Liver (tissue), 8 donors: ENCODE measurements at regions not wholly inside any gene's neighbourhood (a gene's known extent, or its start where the extent isn't known, plus 50 kb on each side); places are given as distances from the start of the nearest gene placed in this dataset.

ENCODE experiments used
- DNase-seq: peaks from one replicate; pipeline ENCODE4 v3.0.0-alpha.2; 2017; ENCODE audit warnings: low spot score
- H3K27ac ChIP-seq, 2 donors: one replicate each; pipeline ENCODE4 v1.7.0; 2013; ENCODE audit warnings: inconsistent platforms in 2 of 2, low read length in 2 of 2, control low read depth in 1 of 2, low read depth in 1 of 2, mild to moderate bottlenecking in 1 of 2
- H3K27me3 ChIP-seq, 4 donors: one replicate each; pipeline versions ENCODE4 v1.6.1 to v1.7.0; 2013; ENCODE audit warnings: low read length in 3 of 4, inconsistent platforms in 1 of 4, mild to moderate bottlenecking in 1 of 4, moderate library complexity in 1 of 4; ENCODE audit not compliant: control insufficient read depth in 4 of 4, insufficient read depth in 4 of 4
- H3K36me3 ChIP-seq, 4 donors: one replicate each; pipeline versions ENCODE4 v1.6.1 to v1.7.0; 2013; ENCODE audit warnings: low read length in 3 of 4, mild to moderate bottlenecking in 3 of 4, low read depth in 1 of 4, moderate library complexity in 1 of 4; ENCODE audit not compliant: control insufficient read depth in 4 of 4, insufficient read depth in 3 of 4
- H3K4me1 ChIP-seq, 4 donors: one replicate each; pipeline versions ENCODE4 v1.6.1 to v1.7.0; 2013; ENCODE audit warnings: low read length in 3 of 4, mild to moderate bottlenecking in 3 of 4, moderate library complexity in 1 of 4; ENCODE audit not compliant: control insufficient read depth in 4 of 4, insufficient read depth in 4 of 4
- H3K4me3 ChIP-seq, 3 donors: one replicate each; pipeline versions ENCODE4 v1.6.1 to v1.7.0; 2013; ENCODE audit warnings: low read length in 3 of 3, control low read depth in 1 of 3, low read depth in 1 of 3, mild to moderate bottlenecking in 1 of 3
- H3K9ac ChIP-seq, 2 donors: one replicate each; pipeline ENCODE4 v1.7.0; 2013; ENCODE audit warnings: low read length in 2 of 2, mild to moderate bottlenecking in 2 of 2, moderate library complexity in 2 of 2, control low read depth in 1 of 2, low read depth in 1 of 2
- H3K9me3 ChIP-seq, 4 donors: one replicate each; pipeline versions ENCODE4 v1.6.1 to v1.7.0; 2013; ENCODE audit warnings: low read length in 3 of 4; ENCODE audit not compliant: control insufficient read depth in 4 of 4
- ATF3 ChIP-seq: IDR thresholded peaks from 2 replicates; pipeline ENCODE4 v1.6.1; 2016; ENCODE audit warnings: antibody characterized with exemption
- CTCF ChIP-seq: fragments of 150-350 bp; IDR thresholded peaks from 2 replicates; pipeline ENCODE4 v1.5.1; 2017; ENCODE audit warnings: improper control_type of control experiment, low read depth, low read length; ENCODE audit not compliant: missing input control
- EGR1 ChIP-seq, 2 donors: IDR thresholded peaks; 2 replicates each; pipeline ENCODE4 v1.6.1; 2016 to 2018; ENCODE audit warnings: antibody characterized with exemption in 2 of 2, low read depth in 2 of 2
- FOXA1 ChIP-seq: IDR thresholded peaks from 2 replicates; pipeline ENCODE4 v1.6.1; 2016; ENCODE audit warnings: antibody characterized with exemption
- FOXA2 ChIP-seq: IDR thresholded peaks from 2 replicates; pipeline ENCODE4 v1.6.1; 2016; ENCODE audit warnings: antibody characterized with exemption
- GABPA ChIP-seq, 2 donors: IDR thresholded peaks in 1 of 2; conservative IDR thresholded peaks in 1 of 2; 2 replicates each; pipeline ENCODE4 v1.6.1; 2016; ENCODE audit warnings: antibody characterized with exemption in 2 of 2, mild to moderate bottlenecking in 1 of 2, moderate library complexity in 1 of 2
- HNF4A ChIP-seq, 2 donors: conservative IDR thresholded peaks; 2 replicates each; pipeline ENCODE4 v1.6.1; 2016; ENCODE audit warnings: antibody characterized with exemption in 2 of 2, mild to moderate bottlenecking in 2 of 2
- HNF4G ChIP-seq: IDR thresholded peaks from 2 replicates; pipeline ENCODE4 v1.6.1; 2016; ENCODE audit warnings: antibody characterized with exemption
- JUND ChIP-seq, 2 donors: IDR thresholded peaks; 2 replicates each; pipeline ENCODE4 v1.6.1; 2016; ENCODE audit warnings: antibody characterized with exemption in 2 of 2
- MAX ChIP-seq: IDR thresholded peaks from 2 replicates; pipeline ENCODE4 v1.6.1; 2016; ENCODE audit warnings: antibody characterized with exemption
- NR2F2 ChIP-seq: IDR thresholded peaks from 2 replicates; pipeline ENCODE4 v1.6.1; 2016; ENCODE audit warnings: antibody characterized with exemption
- RAD21 ChIP-seq, 2 donors: IDR thresholded peaks; 2 replicates each; pipeline ENCODE4 v1.6.1; 2016; ENCODE audit warnings: antibody characterized with exemption in 2 of 2, mild to moderate bottlenecking in 2 of 2
- REST ChIP-seq: IDR thresholded peaks from 2 replicates; pipeline ENCODE4 v1.6.1; 2016; ENCODE audit warnings: antibody characterized with exemption, mild to moderate bottlenecking
- RXRA ChIP-seq, 2 donors: IDR thresholded peaks; 2 replicates each; pipeline ENCODE4 v1.6.1; 2017 to 2018; ENCODE audit warnings: antibody characterized with exemption in 2 of 2, mild to moderate bottlenecking in 1 of 2
- SP1 ChIP-seq: IDR thresholded peaks from 2 replicates; pipeline ENCODE4 v1.6.1; 2018; ENCODE audit warnings: antibody characterized with exemption, mild to moderate bottlenecking
- TAF1 ChIP-seq: conservative IDR thresholded peaks from 2 replicates; pipeline ENCODE4 v1.6.1; 2016; ENCODE audit warnings: antibody characterized with exemption, mild to moderate bottlenecking
- YY1 ChIP-seq: IDR thresholded peaks from 2 replicates; pipeline ENCODE4 v1.6.1; 2016; ENCODE audit warnings: antibody characterized with exemption, mild to moderate bottlenecking
- ZBTB33 ChIP-seq: IDR thresholded peaks from 2 replicates; pipeline ENCODE4 v1.6.1; 2016; ENCODE audit warnings: antibody characterized with exemption
- WGBS: extraction: QIAGEN DNeasy Blood & Tissue Kit; methylation state at CpG from one replicate; pipeline ENCODE4 v1.1.7; 2013; 5-methylcytosine and 5-hydroxymethylcytosine counted together
- donor health status: healthy.
- donor health status: healthy.
- donor health status: healthy.
- donor health status: healthy.
- donor health status: healthy.

GRCh38 chr2:173502296-173502695, 147.6 kb downstream of the CDCA7 start:
- H3K9ac ChIP-seq = no peak overlapping the region
- H3K27ac ChIP-seq = no peak overlapping the region
- H3K36me3 ChIP-seq = no peaks in the 10 kb centered on the region
- DNase-seq = no peak
- no peak overlapping the region for H3K4me3 ChIP-seq
- 87% methylated on average over 6 of the region's 6 CpGs for WGBS
- no peaks in the 10 kb centered on the region for H3K27me3 ChIP-seq
- no peaks in the 10 kb centered on the region for H3K4me1 ChIP-seq
- H3K9me3 ChIP-seq = no peaks in the 10 kb centered on the region
- TF ChIP-seq HNF4A (conservative IDR thresholded peaks at IDR 0.05) = no peak
- no peak for TF ChIP-seq YY1
- TF ChIP-seq RAD21 (IDR thresholded peaks at IDR 0.05) = no peak
- no peak for TF ChIP-seq REST
- TF ChIP-seq CTCF = no peak
- no peak for TF ChIP-seq SP1
- no peak for TF ChIP-seq JUND (IDR thresholded peaks at IDR 0.05)
- no peak for TF ChIP-seq NR2F2
- TF ChIP-seq MAX = no peak
- no peak for TF ChIP-seq HNF4G
- no peak for TF ChIP-seq FOXA1
- no peak for TF ChIP-seq FOXA2
- TF ChIP-seq EGR1 (IDR thresholded peaks at IDR 0.05; ENCODE audit: low read depth in 2 of 2) = no peak
- no peak for TF ChIP-seq ATF3
- TF ChIP-seq RXRA (IDR thresholded peaks at IDR 0.05) = no peak
- no peak for TF ChIP-seq TAF1
- no peak for TF ChIP-seq ZBTB33
- no peak for TF ChIP-seq GABPA (IDR thresholded peaks at IDR 0.05 in 1 of 2, conservative IDR thresholded peaks at IDR 0.05 in 1 of 2)
